GM12872 (cell line): ENCODE measurements at regions not wholly inside any gene's neighbourhood (a gene's known extent, or its start where the extent isn't known, plus 50 kb on each side); places are given as distances from the start of the nearest gene placed in this dataset.

Experiments
- CTCF ChIP-seq: IDR thresholded peaks from 3 replicates; pipeline ENCODE4 v1.5.1; 2011; ENCODE audit warnings: low read depth, mild to moderate bottlenecking, low read length, moderate library complexity; ENCODE audit not compliant: insufficient read depth

- no peak for TF ChIP-seq CTCF
Measured at GRCh38 chr3:156059950-156060501, 60.4 kb upstream of the KCNAB1 start.

- TF ChIP-seq CTCF: no peak
Measured at GRCh38 chr3:156070028-156070427, 50.4 kb upstream of the KCNAB1 start.
